GM19455 (cell line): ENCODE measurements at regions not wholly inside any gene's neighbourhood (a gene's known extent, or its start where the extent isn't known, plus 50 kb on each side); places are given as distances from the start of the nearest gene placed in this dataset.
"Not testable (repeated sequence)": the region's sequence is repeated elsewhere in the genome, so short reads cannot be mapped to it uniquely, and the experiment has no call there.

Source experiments
- ATAC-seq: cut with Tn5 transposase; IDR thresholded peaks from one replicate; pipeline ENCODE4 v1.9.1; 2021; ENCODE audit not compliant: unreplicated experiment

GRCh38 chr2:137879121-137879520 lies 85.2 kb upstream of the HNMT start:
- ATAC-seq = no peak

- ATAC-seq = no peak
These were observed 82.6 kb upstream of the HNMT start for GRCh38 chr2:137881711-137882110.

GRCh38 chr2:137886083-137886831 lies 78.0 kb upstream of the HNMT start:
- ATAC-seq = no peak

- ATAC-seq = no peak
These were observed 75.4 kb upstream of the HNMT start for GRCh38 chr2:137888845-137889244.

- no peak for ATAC-seq
These were observed 71.5 kb upstream of the HNMT start for GRCh38 chr2:137892739-137893138.

GRCh38 chr2:137893145-137893544 lies 71.1 kb upstream of the HNMT start:
- ATAC-seq = no peak

- no peak for ATAC-seq
These were observed 67.8 kb upstream of the HNMT start for GRCh38 chr2:137896467-137896866.

GRCh38 chr2:137897082-137897481 lies 67.2 kb upstream of the HNMT start:
- ATAC-seq = no peak

- no peak for ATAC-seq
These were observed 63.7 kb upstream of the HNMT start for GRCh38 chr2:137900421-137901141.

- no peak for ATAC-seq
These were observed 53.6 kb upstream of the HNMT start for GRCh38 chr2:137910641-137911040.

GRCh38 chr2:137912371-137912770 lies 51.9 kb upstream of the HNMT start:
- ATAC-seq = no peak

GRCh38 chr2:137913169-137913568 lies 51.1 kb upstream of the HNMT start:
- no peak for ATAC-seq

GRCh38 chr2:137913648-137914047 lies 50.6 kb upstream of the HNMT start:
- not testable (repeated sequence) for ATAC-seq
